A673 (cell line): ENCODE measurements at regions not wholly inside any gene's neighbourhood (a gene's known extent, or its start where the extent isn't known, plus 50 kb on each side); places are given as distances from the start of the nearest gene placed in this dataset.

Experiments used
- BruUV-seq: library from RNA; stranded (reverse); fragments of 400-500 nt; replicated peaks from 2 replicates; lab custom pipeline; 2021; lab: Mats Ljungman, UMichigan
- CTCF ChIA-PET: fragments of 300-600 bp; sonication (Branson Sonifier 250); formaldehyde crosslinking; loops from one replicate; lab custom pipeline; 2022; ENCODE audit warnings: antibody characterized with exemption; lab: Charles Lee
- POLR2A ChIA-PET: fragments of 300-600 bp; sonication (Branson Sonifier 250); formaldehyde crosslinking; loops from one replicate; lab custom pipeline; 2022; ENCODE audit warnings: antibody characterized with exemption; ENCODE audit not compliant: low non-redundant PET; lab: Charles Lee
- DNase-seq: peaks from one replicate; pipeline ENCODE4 v3.0.0-alpha.2; 2015; ENCODE audit warnings: low spot score
- H3K27ac ChIP-seq: fragments of 200-600 bp; sonication (generic); 2 replicates; pipeline ENCODE4 v1.5.1; 2016; ENCODE audit warnings: mixed run types, low read depth, mild to moderate bottlenecking, mixed read lengths, antibody characterized with exemption, low read length; ENCODE audit not compliant: poor library complexity, severe bottlenecking
- H3K27me3 ChIP-seq: fragments of 200-600 bp; sonication (generic); replicated peaks from 2 replicates; pipeline ENCODE4 v1.6.1; 2017; ENCODE audit warnings: mixed run types, low read depth, mild to moderate bottlenecking, mixed read lengths, antibody characterized with exemption, low read length; ENCODE audit not compliant: insufficient read depth, poor library complexity
- H3K36me3 ChIP-seq: fragments of 200-600 bp; sonication (generic); 2 replicates; pipeline ENCODE4 v1.6.1; 2016; ENCODE audit warnings: mixed run types, mild to moderate bottlenecking, mixed read lengths, antibody characterized with exemption, low read length; ENCODE audit not compliant: insufficient read depth, poor library complexity, severe bottlenecking
- H3K4me1 ChIP-seq: fragments of 200-600 bp; sonication (generic); 2 replicates; pipeline ENCODE4 v1.6.1; 2017; ENCODE audit warnings: mixed run types, mild to moderate bottlenecking, mixed read lengths, antibody characterized with exemption, low read length; ENCODE audit not compliant: insufficient read depth, poor library complexity, severe bottlenecking
- H3K4me3 ChIP-seq: fragments of 200-600 bp; sonication (generic); 2 replicates; pipeline ENCODE4 v1.5.1; 2016; ENCODE audit warnings: low read depth, mixed run types, mild to moderate bottlenecking, mixed read lengths, low read length; ENCODE audit not compliant: poor library complexity, severe bottlenecking
- H3K9me3 ChIP-seq: fragments of 200-600 bp; sonication (generic); 2 replicates; pipeline ENCODE4 v1.6.1; 2016; ENCODE audit warnings: mixed run types, low read depth, mild to moderate bottlenecking, mixed read lengths, antibody characterized with exemption, low read length; ENCODE audit not compliant: poor library complexity, severe bottlenecking
- CTCF ChIP-seq: fragments of 300-800, 200-600 bp; sonication (generic); conservative IDR thresholded peaks from 2 replicates; pipeline ENCODE4 v1.5.1; 2017; ENCODE audit warnings: low read depth, mild to moderate bottlenecking, antibody characterized with exemption, low read length, moderate library complexity, mixed read lengths
- EZH2 ChIP-seq: fragments of 200-600 bp; sonication (generic); IDR thresholded peaks from 2 replicates; pipeline ENCODE4 v1.6.1; 2017; ENCODE audit warnings: borderline replicate concordance, low read depth, mild to moderate bottlenecking, mixed read lengths, antibody characterized with exemption, low read length; ENCODE audit not compliant: poor library complexity, severe bottlenecking
- intact Hi-C: fragments of 100-400 bp; cut with micrococcal nuclease; formaldehyde crosslinking; loops from one replicate; pipeline ENCODE4 v1.10.0; 2022; ENCODE audit not compliant: unreplicated experiment

GRCh38 chr1:69438056-69438795 lies 129.5 kb upstream of the LRRC7 start:
- H3K36me3 ChIP-seq: no peaks in the 10 kb centered on the region
- no TSS peak for BruUV-seq
- DNase-seq: no peak
- intact Hi-C loops: no loop called here
- CTCF ChIA-PET: no interaction called here
- TF ChIP-seq EZH2 (no peak), CTCF (no peak)
- no peaks in the 10 kb centered on the region for H3K27me3 ChIP-seq
- no peak overlapping the region for H3K4me3 ChIP-seq
- POLR2A ChIA-PET: no interaction called here
- H3K27ac ChIP-seq: no peak overlapping the region
- H3K4me1 ChIP-seq: no peaks in the 10 kb centered on the region
- H3K9me3 ChIP-seq: no peaks in the 10 kb centered on the region

DNA sequence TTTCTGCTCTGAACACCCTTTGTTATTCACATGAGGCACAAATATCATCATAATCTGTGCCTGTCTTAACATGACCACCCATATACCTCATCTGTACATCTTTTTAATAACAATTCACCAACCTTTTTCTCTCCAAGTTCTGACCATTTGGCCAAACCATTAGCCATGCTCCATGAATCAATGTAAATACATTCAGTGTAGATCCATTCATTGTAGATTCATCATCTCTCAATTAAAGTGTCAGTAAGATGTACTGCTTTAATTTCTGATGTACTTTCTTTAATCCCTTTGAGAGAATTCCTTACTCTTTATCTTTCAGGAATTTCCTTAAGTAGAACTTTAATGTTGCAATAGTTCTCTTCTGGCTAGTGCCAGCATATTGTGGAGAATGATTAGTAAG lies 126.2 kb upstream of the LRRC7 start:
- no peaks in the 10 kb centered on the region for H3K4me1 ChIP-seq
- no peak for TF ChIP-seq CTCF
- no peak for TF ChIP-seq EZH2
- no peak overlapping the region for H3K4me3 ChIP-seq
- no peaks in the 10 kb centered on the region for H3K36me3 ChIP-seq
- POLR2A ChIA-PET: no interaction called here
- BruUV-seq: no TSS peak
- intact Hi-C loops: no loop called here
- H3K27ac ChIP-seq: no peak overlapping the region
- no peaks in the 10 kb centered on the region for H3K9me3 ChIP-seq
- CTCF ChIA-PET: no interaction called here
- DNase-seq: no peak
- H3K27me3 ChIP-seq: no peaks in the 10 kb centered on the region

GRCh38 chr1:69451196-69451595 lies 116.5 kb upstream of the LRRC7 start:
- Histone ChIP-seq H3K4me1 (no peaks in the 10 kb centered on the region), H3K27me3 (no peaks in the 10 kb centered on the region), H3K36me3 (no peaks in the 10 kb centered on the region), H3K9me3 (no peaks in the 10 kb centered on the region), H3K27ac (no peak overlapping the region), H3K4me3 (no peak overlapping the region)
- intact Hi-C loops: no loop called here
- BruUV-seq: no TSS peak
- POLR2A ChIA-PET: no interaction called here
- DNase-seq: no peak
- CTCF ChIA-PET: no interaction called here
- TF ChIP-seq CTCF: no peak
- TF ChIP-seq EZH2: no peak
